ENCODE measurements at regions not wholly inside any gene's neighbourhood (a gene's known extent, or its start where the extent isn't known, plus 50 kb on each side); places are given as distances from the start of the nearest gene placed in this dataset.
"Not testable (repeated sequence)": the region's sequence is repeated elsewhere in the genome, so short reads cannot be mapped to it uniquely, and the experiment has no call there.

- Histone ChIP-seq H3K36me3 (no peaks in the 10 kb centered on the region), H3K4me1 (peaks cover 0 to 19% (median 5%) of the 10 kb centered on the region in 4 donors), H3K27me3 (no peaks in the 10 kb centered on the region), H3K9me3 (no peaks in the 10 kb centered on the region), H3K27ac (peak overlapping the region in 1 of 4 donors; percentile 40), H3K4me3 (no peak overlapping the region)
- TF ChIP-seq EP300 (IDR thresholded peaks at IDR 0.05) (no peak), POLR2A (IDR thresholded peaks at IDR 0.05) (no peak), POLR2AphosphoS5 (IDR thresholded peaks at IDR 0.05) (no peak)
- TF ChIP-seq, protein P1, sequence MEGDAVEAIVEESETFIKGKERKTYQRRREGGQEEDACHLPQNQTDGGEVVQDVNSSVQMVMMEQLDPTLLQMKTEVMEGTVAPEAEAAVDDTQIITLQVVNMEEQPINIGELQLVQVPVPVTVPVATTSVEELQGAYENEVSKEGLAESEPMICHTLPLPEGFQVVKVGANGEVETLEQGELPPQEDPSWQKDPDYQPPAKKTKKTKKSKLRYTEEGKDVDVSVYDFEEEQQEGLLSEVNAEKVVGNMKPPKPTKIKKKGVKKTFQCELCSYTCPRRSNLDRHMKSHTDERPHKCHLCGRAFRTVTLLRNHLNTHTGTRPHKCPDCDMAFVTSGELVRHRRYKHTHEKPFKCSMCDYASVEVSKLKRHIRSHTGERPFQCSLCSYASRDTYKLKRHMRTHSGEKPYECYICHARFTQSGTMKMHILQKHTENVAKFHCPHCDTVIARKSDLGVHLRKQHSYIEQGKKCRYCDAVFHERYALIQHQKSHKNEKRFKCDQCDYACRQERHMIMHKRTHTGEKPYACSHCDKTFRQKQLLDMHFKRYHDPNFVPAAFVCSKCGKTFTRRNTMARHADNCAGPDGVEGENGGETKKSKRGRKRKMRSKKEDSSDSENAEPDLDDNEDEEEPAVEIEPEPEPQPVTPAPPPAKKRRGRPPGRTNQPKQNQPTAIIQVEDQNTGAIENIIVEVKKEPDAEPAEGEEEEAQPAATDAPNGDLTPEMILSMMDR (IDR thresholded peaks at IDR 0.05) = no peak
- 68 to 82% methylated on average over 2 of the region's 2 CpGs for WGBS, 2 donors
- DNase-seq = no peak
- intact Hi-C loops (cut with DNase I) = no loop called here
Observed at GRCh38 chr4:115454228-115454627, 340.8 kb upstream of the NDST4 start.

DNA sequence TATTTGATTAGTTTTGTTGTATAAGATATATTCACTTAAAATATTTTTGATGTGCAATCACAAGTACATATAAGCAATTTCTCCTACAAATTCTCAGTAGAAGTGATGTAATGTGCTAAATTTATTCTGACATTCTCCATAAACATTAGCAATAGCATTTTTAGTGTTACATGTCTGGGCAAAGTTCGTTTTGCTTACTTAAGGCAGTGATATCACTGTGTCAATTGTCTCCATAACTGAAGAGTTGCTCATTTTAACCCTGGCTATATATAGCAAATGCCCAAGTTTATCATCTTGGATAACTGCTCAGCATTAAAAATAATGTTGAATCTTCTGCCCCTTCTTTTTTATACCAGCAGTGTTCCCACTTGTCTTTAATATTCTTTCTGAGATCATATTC is 340.0 kb upstream of the NDST4 start:
- DNase-seq = no peak
- 9 to 40% methylated on average over 1 of the region's 1 CpG for WGBS, 2 donors

GRCh38 chr4:115452229-115452628 is 338.8 kb upstream of the NDST4 start:
- H3K36me3 ChIP-seq; H3K9me3 ChIP-seq; intact Hi-C loops (cut with DNase I); H3K27ac ChIP-seq; H3K4me3 ChIP-seq; DNase-seq; H3K27me3 ChIP-seq: not testable (repeated sequence)
- 94 to 96% methylated on average over 2 of the region's 2 CpGs for WGBS, 2 donors
- peaks cover 0 to 19% (median 5%) of the 10 kb centered on the region in 4 donors for H3K4me1 ChIP-seq

More for the DNA sequence above, 340.0 kb upstream of the NDST4 start:
- no peaks in the 10 kb centered on the region for H3K36me3 ChIP-seq
- no peaks in the 10 kb centered on the region for H3K9me3 ChIP-seq
- no peaks in the 10 kb centered on the region for H3K27me3 ChIP-seq
- TF ChIP-seq, protein P1 (IDR thresholded peaks at IDR 0.05) = no peak
- TF ChIP-seq POLR2A (IDR thresholded peaks at IDR 0.05) = no peak
- no peak for TF ChIP-seq POLR2AphosphoS5 (IDR thresholded peaks at IDR 0.05)
- TF ChIP-seq EP300 (IDR thresholded peaks at IDR 0.05) = no peak
- peak overlapping the region in 1 of 4 donors; percentile 40 for H3K27ac ChIP-seq
- no peak overlapping the region for H3K4me3 ChIP-seq
- intact Hi-C loops (cut with DNase I) = no loop called here
- H3K4me1 ChIP-seq = peaks cover 0 to 19% (median 5%) of the 10 kb centered on the region in 4 donors

- intact Hi-C loops (cut with DNase I) = no loop called here
- 82 to 86% methylated on average over 3 of the region's 3 CpGs for WGBS, 2 donors
Observed at GRCh38 chr4:115437739-115438138, 324.3 kb upstream of the NDST4 start.

GRCh38 chr4:115433491-115433890 is 320.1 kb upstream of the NDST4 start:
- no peak overlapping the region for H3K27ac ChIP-seq

More at GRCh38 chr4:115437739-115438138, 324.3 kb upstream of the NDST4 start:
- Histone ChIP-seq H3K36me3 (no peaks in the 10 kb centered on the region), H3K9me3 (peaks cover 0 to 3% (median 0%) of the 10 kb centered on the region in 4 donors), H3K4me1 (no peaks in the 10 kb centered on the region), H3K4me3 (no peak overlapping the region), H3K27ac (no peak overlapping the region), H3K27me3 (no peaks in the 10 kb centered on the region)
- no peak for DNase-seq
- TF ChIP-seq, protein P1 (IDR thresholded peaks at IDR 0.05) = no peak
- no peak for TF ChIP-seq POLR2AphosphoS5 (IDR thresholded peaks at IDR 0.05)
- TF ChIP-seq POLR2A (IDR thresholded peaks at IDR 0.05) = no peak
- TF ChIP-seq EP300 (IDR thresholded peaks at IDR 0.05) = no peak

More at GRCh38 chr4:115433491-115433890, 320.1 kb upstream of the NDST4 start:
- no peaks in the 10 kb centered on the region for H3K4me1 ChIP-seq
- no peak for TF ChIP-seq POLR2A (IDR thresholded peaks at IDR 0.05)
- no peak for TF ChIP-seq EP300 (IDR thresholded peaks at IDR 0.05)
- TF ChIP-seq POLR2AphosphoS5 (IDR thresholded peaks at IDR 0.05) = no peak
- TF ChIP-seq, protein P1 (IDR thresholded peaks at IDR 0.05) = no peak
- 43 to 97% methylated on average over 1 of the region's 1 CpG for WGBS, 2 donors
- intact Hi-C loops (cut with DNase I) = no loop called here
- no peak overlapping the region for H3K4me3 ChIP-seq
- no peak for DNase-seq
- no peaks in the 10 kb centered on the region for H3K36me3 ChIP-seq
- peaks cover 0 to 3% (median 0%) of the 10 kb centered on the region in 4 donors for H3K9me3 ChIP-seq
- H3K27me3 ChIP-seq = no peaks in the 10 kb centered on the region

Data from sigmoid colon (tissue), 6 donors.